RWPE2 (cell line): ENCODE measurements at regions not wholly inside any gene's neighbourhood (a gene's known extent, or its start where the extent isn't known, plus 50 kb on each side); places are given as distances from the start of the nearest gene placed in this dataset.

Experiments used
- ATAC-seq: fragments of 200-7000 bp; cut with Tn5 transposase; 3 replicates; pipeline ENCODE4 v1.9.1; 2021; ENCODE audit warnings: low read depth
- DNase-seq: peaks from one replicate; pipeline ENCODE4 v3.0.0-alpha.2; 2020; ENCODE audit warnings: low spot score
- H3K27ac ChIP-seq: fragments of 450-650 bp; 2 replicates; pipeline ENCODE4 v1.5.1; 2017; ENCODE audit warnings: mild to moderate bottlenecking; ENCODE audit not compliant: poor library complexity, severe bottlenecking
- H3K27me3 ChIP-seq: fragments of 250-450 bp; sonication (Bioruptor Pico); 2 replicates; pipeline ENCODE4 v1.5.1; 2021; ENCODE audit warnings: mild to moderate bottlenecking, moderate library complexity; ENCODE audit not compliant: insufficient read depth, poor library complexity, severe bottlenecking
- H3K36me3 ChIP-seq: fragments of 250-450 bp; sonication (Bioruptor Pico); 2 replicates; pipeline ENCODE4 v1.5.1; 2020; ENCODE audit warnings: low read depth, mild to moderate bottlenecking, moderate library complexity
- H3K4me1 ChIP-seq: fragments of 250-450 bp; sonication (Bioruptor Pico); 2 replicates; pipeline ENCODE4 v1.5.1; 2021; ENCODE audit warnings: mild to moderate bottlenecking, moderate library complexity; ENCODE audit not compliant: insufficient read depth, poor library complexity, severe bottlenecking
- H3K4me3 ChIP-seq: fragments of 250-450 bp; sonication (Bioruptor Pico); 2 replicates; pipeline ENCODE4 v1.5.1; 2021; ENCODE audit warnings: mild to moderate bottlenecking, moderate library complexity; ENCODE audit not compliant: severe bottlenecking
- H3K9me3 ChIP-seq: fragments of 250-450 bp; sonication (Bioruptor Pico); 2 replicates; pipeline ENCODE4 v1.5.1; 2021; ENCODE audit warnings: mild to moderate bottlenecking, moderate library complexity; ENCODE audit not compliant: severe bottlenecking
- TF ChIP-seq, protein P1 (sequence below): fragments of 450-650 bp; IDR thresholded peaks from one replicate; pipeline ENCODE4 v1.5.1; 2017; ENCODE audit warnings: mild to moderate bottlenecking, moderate library complexity; ENCODE audit not compliant: poor library complexity, severe bottlenecking

DNA sequence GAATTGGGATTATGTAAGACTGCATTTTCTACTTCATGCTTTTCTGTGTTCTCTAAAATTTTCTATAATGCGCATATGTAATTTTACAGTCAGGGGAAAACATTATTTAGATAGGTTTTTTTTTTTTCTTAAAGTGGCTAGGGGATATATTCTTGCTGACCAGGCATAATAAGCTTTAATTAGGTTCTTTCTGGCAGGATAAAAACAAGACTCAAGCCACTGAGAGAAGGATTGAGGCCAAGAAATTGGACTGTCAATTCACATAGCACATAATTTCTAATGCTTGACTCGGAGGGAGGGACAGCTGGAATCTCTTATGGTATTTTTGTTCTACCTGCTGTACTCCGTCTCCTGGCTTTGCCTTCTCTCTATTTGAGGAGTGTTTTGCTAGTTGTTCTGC is 119.8 kb upstream of the NPVF start:
- Histone ChIP-seq H3K27ac (no peak overlapping the region), H3K9me3 (no peaks in the 10 kb centered on the region), H3K36me3 (no peaks in the 10 kb centered on the region), H3K27me3 (peaks cover 3% of the 10 kb centered on the region), H3K4me1 (no peaks in the 10 kb centered on the region), H3K4me3 (no peak overlapping the region)
- TF ChIP-seq, protein P1, sequence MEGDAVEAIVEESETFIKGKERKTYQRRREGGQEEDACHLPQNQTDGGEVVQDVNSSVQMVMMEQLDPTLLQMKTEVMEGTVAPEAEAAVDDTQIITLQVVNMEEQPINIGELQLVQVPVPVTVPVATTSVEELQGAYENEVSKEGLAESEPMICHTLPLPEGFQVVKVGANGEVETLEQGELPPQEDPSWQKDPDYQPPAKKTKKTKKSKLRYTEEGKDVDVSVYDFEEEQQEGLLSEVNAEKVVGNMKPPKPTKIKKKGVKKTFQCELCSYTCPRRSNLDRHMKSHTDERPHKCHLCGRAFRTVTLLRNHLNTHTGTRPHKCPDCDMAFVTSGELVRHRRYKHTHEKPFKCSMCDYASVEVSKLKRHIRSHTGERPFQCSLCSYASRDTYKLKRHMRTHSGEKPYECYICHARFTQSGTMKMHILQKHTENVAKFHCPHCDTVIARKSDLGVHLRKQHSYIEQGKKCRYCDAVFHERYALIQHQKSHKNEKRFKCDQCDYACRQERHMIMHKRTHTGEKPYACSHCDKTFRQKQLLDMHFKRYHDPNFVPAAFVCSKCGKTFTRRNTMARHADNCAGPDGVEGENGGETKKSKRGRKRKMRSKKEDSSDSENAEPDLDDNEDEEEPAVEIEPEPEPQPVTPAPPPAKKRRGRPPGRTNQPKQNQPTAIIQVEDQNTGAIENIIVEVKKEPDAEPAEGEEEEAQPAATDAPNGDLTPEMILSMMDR = no peak
- no peak for DNase-seq
- ATAC-seq = no peak

DNA sequence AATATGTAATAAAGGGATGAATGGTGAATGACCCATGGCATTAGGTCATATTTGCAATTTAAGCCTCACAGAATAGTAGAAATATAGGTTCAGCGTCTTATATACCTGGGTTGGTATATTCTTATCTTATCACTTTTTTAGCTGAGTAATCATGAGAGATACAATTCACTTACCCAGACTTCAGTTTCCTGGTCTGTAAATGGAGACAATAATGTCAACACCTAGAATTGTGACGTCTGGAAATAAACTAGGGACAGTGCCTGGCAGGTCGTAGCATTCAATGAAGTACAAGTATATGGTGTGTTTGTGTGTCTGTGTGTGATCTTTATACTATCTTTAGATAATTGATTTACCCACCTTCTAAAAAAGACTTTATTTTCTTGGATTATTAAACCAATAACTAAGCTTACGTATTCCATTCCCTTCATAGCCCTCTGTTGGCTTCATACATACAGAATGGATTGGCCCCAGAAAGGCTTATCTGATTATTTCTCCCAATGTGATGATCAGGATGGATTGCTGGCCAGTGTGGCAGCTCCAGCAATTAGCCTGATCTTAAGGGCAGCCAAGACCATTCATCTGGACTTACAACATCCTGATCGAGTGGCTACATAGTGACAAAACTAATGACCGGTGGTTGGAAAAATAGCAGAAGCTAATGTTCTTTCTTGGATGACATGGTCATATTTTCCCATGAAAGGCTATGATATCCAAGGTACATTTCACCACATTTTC is 121.2 kb upstream of the NPVF start:
- TF ChIP-seq, protein P1 = no peak
- Histone ChIP-seq H3K4me1 (no peaks in the 10 kb centered on the region), H3K27ac (no peak overlapping the region), H3K27me3 (peaks cover 3% of the 10 kb centered on the region), H3K36me3 (no peaks in the 10 kb centered on the region), H3K9me3 (no peaks in the 10 kb centered on the region), H3K4me3 (no peak overlapping the region)
- no peak for ATAC-seq
- no peak for DNase-seq

DNA sequence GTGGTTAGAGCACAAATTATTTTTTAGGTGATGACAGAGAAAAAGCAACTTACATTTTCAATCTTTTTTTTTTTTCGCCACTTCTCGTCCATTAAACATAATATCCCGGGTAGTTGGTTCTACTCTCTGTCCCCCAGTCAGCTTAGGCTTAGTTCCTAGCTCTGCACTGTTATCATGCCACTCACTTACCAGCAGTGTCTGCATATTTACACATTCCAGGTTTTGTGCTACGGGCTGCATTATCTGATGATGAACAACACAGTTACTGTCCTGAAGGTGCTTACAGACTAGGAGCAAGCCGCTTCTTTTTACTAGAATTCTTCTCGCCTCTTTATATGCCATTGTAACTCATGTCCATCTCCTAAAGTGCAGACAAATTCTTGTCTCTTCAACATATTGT is 121.8 kb upstream of the NPVF start:
- Histone ChIP-seq H3K4me3 (no peak overlapping the region), H3K27ac (no peak overlapping the region), H3K36me3 (no peaks in the 10 kb centered on the region), H3K27me3 (peaks cover 3% of the 10 kb centered on the region), H3K9me3 (no peaks in the 10 kb centered on the region), H3K4me1 (no peaks in the 10 kb centered on the region)
- DNase-seq (no peak), ATAC-seq (no peak)
- TF ChIP-seq, protein P1 = no peak

DNA sequence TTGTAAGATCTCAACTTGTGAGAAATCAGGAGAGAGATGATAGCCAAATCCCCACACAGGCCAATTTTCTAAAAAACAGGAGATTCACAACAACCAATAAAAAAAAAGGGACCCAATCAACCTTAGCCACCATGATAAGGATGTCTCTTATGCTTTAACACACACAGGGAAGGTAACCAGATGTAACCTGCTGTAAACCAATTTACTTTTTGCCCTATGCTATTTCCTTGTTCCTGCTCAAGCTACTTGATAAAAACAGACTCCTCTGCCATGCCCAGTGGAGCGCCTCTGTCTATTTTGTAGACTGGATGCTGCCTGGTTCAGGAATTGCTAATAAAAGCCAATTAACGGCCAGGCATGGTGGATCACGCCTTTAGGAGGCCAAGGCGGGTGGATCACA is 123.5 kb upstream of the NPVF start:
- TF ChIP-seq, protein P1 = no peak
- ATAC-seq (no peak), DNase-seq (no peak)
- H3K36me3 ChIP-seq = no peaks in the 10 kb centered on the region
- peaks cover 9% of the 10 kb centered on the region for H3K27me3 ChIP-seq
- H3K4me3 ChIP-seq = no peak overlapping the region
- H3K4me1 ChIP-seq = no peaks in the 10 kb centered on the region
- H3K27ac ChIP-seq = no peak overlapping the region
- no peaks in the 10 kb centered on the region for H3K9me3 ChIP-seq

DNA sequence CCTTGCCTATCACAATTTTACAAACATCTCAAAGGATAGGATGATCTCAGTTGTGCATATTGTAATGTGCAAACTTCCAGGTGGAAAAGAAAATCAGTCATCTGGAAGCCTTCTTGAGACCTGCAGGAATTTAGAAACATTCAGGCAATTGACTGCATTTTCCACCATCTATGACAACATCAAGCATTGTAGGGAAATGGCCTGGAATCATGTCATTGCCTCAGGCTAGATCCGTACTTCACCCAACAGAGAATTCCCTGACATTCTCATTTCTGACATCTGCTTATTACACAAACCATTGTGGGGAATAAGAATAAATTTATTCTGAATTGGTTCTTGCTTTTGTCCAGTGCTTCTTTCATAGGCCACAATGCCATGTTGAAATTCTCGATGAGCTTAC is 124.9 kb upstream of the NPVF start:
- Histone ChIP-seq H3K9me3 (no peaks in the 10 kb centered on the region), H3K27me3 (peaks cover 16% of the 10 kb centered on the region), H3K4me3 (no peak overlapping the region), H3K36me3 (no peaks in the 10 kb centered on the region), H3K27ac (no peak overlapping the region), H3K4me1 (no peaks in the 10 kb centered on the region)
- ATAC-seq = no peak
- TF ChIP-seq, protein P1 = no peak
- DNase-seq = no peak
